ENCODE measurements at regions not wholly inside any gene's neighbourhood (a gene's known extent, or its start where the extent isn't known, plus 50 kb on each side); places are given as distances from the start of the nearest gene placed in this dataset.
"Not testable (repeated sequence)": the region's sequence is repeated elsewhere in the genome, so short reads cannot be mapped to it uniquely, and the experiment has no call there.

GRCh38 chr1:189751311-189751710 is 726.4 kb downstream of the BRINP3 start:
- Histone ChIP-seq H3K9me3 (ENCODE audit: insufficient read depth, low read depth, low read length) (peaks cover 11% of the 10 kb centered on the region), H3K27ac (ENCODE audit: low read depth, low read length) (no peak overlapping the region), H3K9ac (ENCODE audit: low read depth, low read length) (no peak overlapping the region), H3K27me3 (ENCODE audit: insufficient read depth, low read length) (no peaks in the 10 kb centered on the region), H3K4me3 (ENCODE audit: low read length) (no peak overlapping the region), H3K4me1 (ENCODE audit: insufficient read depth, low read length) (no peaks in the 10 kb centered on the region), H3K36me3 (ENCODE audit: insufficient read depth, low read length) (no peaks in the 10 kb centered on the region)

- H3K9me3 ChIP-seq (ENCODE audit: insufficient read depth, low read depth, low read length): peaks cover 11% of the 10 kb centered on the region
- H3K4me3 ChIP-seq (ENCODE audit: low read length): no peak overlapping the region
- H3K9ac ChIP-seq (ENCODE audit: low read depth, low read length): no peak overlapping the region
- no peaks in the 10 kb centered on the region for H3K27me3 ChIP-seq (ENCODE audit: insufficient read depth, low read length)
- no peak overlapping the region for H3K27ac ChIP-seq (ENCODE audit: low read depth, low read length)
- no peaks in the 10 kb centered on the region for H3K36me3 ChIP-seq (ENCODE audit: insufficient read depth, low read length)
- WGBS: 88% methylated on average over 1 of the region's 1 CpG
- H3K4me1 ChIP-seq (ENCODE audit: insufficient read depth, low read length): no peaks in the 10 kb centered on the region
Measured at GRCh38 chr1:189752461-189752995, 725.1 kb downstream of the BRINP3 start.

- not testable (repeated sequence) for H3K27me3 ChIP-seq (ENCODE audit: insufficient read depth, low read length); H3K4me1 ChIP-seq (ENCODE audit: insufficient read depth, low read length); H3K36me3 ChIP-seq (ENCODE audit: insufficient read depth, low read length); H3K27ac ChIP-seq (ENCODE audit: low read depth, low read length); H3K9ac ChIP-seq (ENCODE audit: low read depth, low read length); H3K4me3 ChIP-seq (ENCODE audit: low read length)
- 90% methylated on average over 9 of the region's 9 CpGs for WGBS
- peaks cover 11% of the 10 kb centered on the region for H3K9me3 ChIP-seq (ENCODE audit: insufficient read depth, low read depth, low read length)
Measured at GRCh38 chr1:189755100-189755499, 722.6 kb downstream of the BRINP3 start.

GRCh38 chr1:189764391-189765320 is 713.0 kb downstream of the BRINP3 start:
- Histone ChIP-seq H3K27ac (ENCODE audit: low read depth, low read length) (no peak overlapping the region), H3K36me3 (ENCODE audit: insufficient read depth, low read length) (no peaks in the 10 kb centered on the region), H3K9me3 (ENCODE audit: insufficient read depth, low read depth, low read length) (no peaks in the 10 kb centered on the region), H3K27me3 (ENCODE audit: insufficient read depth, low read length) (no peaks in the 10 kb centered on the region), H3K9ac (ENCODE audit: low read depth, low read length) (no peak overlapping the region), H3K4me1 (ENCODE audit: insufficient read depth, low read length) (peaks cover 8% of the 10 kb centered on the region; the same call in 1 of the 2 replicates), H3K4me3 (ENCODE audit: low read length) (no peak overlapping the region)
- 90% methylated on average over 2 of the region's 2 CpGs for WGBS

- Histone ChIP-seq H3K4me1 (ENCODE audit: insufficient read depth, low read length) (peaks cover 3% of the 10 kb centered on the region; the same call in 1 of the 2 replicates), H3K27me3 (ENCODE audit: insufficient read depth, low read length) (no peaks in the 10 kb centered on the region), H3K27ac (ENCODE audit: low read depth, low read length) (no peak overlapping the region), H3K4me3 (ENCODE audit: low read length) (no peak overlapping the region), H3K9ac (ENCODE audit: low read depth, low read length) (no peak overlapping the region), H3K9me3 (ENCODE audit: insufficient read depth, low read depth, low read length) (no peaks in the 10 kb centered on the region), H3K36me3 (ENCODE audit: insufficient read depth, low read length) (no peaks in the 10 kb centered on the region)
- 75% methylated on average over 3 of the region's 3 CpGs for WGBS
Measured at GRCh38 chr1:189769448-189769847, 708.2 kb downstream of the BRINP3 start.

GRCh38 chr1:189774721-189775287 is 702.9 kb downstream of the BRINP3 start:
- H3K27me3 ChIP-seq (ENCODE audit: insufficient read depth, low read length): no peaks in the 10 kb centered on the region
- no peak overlapping the region for H3K27ac ChIP-seq (ENCODE audit: low read depth, low read length)
- H3K4me3 ChIP-seq (ENCODE audit: low read length): no peak overlapping the region
- H3K9ac ChIP-seq (ENCODE audit: low read depth, low read length): no peak overlapping the region
- H3K4me1 ChIP-seq (ENCODE audit: insufficient read depth, low read length): no peaks in the 10 kb centered on the region
- WGBS: 85% methylated on average over 2 of the region's 2 CpGs
- H3K36me3 ChIP-seq (ENCODE audit: insufficient read depth, low read length): no peaks in the 10 kb centered on the region
- no peaks in the 10 kb centered on the region for H3K9me3 ChIP-seq (ENCODE audit: insufficient read depth, low read depth, low read length)

- H3K36me3 ChIP-seq (ENCODE audit: insufficient read depth, low read length): no peaks in the 10 kb centered on the region
- no peaks in the 10 kb centered on the region for H3K4me1 ChIP-seq (ENCODE audit: insufficient read depth, low read length)
- no peaks in the 10 kb centered on the region for H3K9me3 ChIP-seq (ENCODE audit: insufficient read depth, low read depth, low read length)
- no peaks in the 10 kb centered on the region for H3K27me3 ChIP-seq (ENCODE audit: insufficient read depth, low read length)
- no peak overlapping the region for H3K9ac ChIP-seq (ENCODE audit: low read depth, low read length)
- no CpG with 5 or more reads among the region's 1 CpG for WGBS
- no peak overlapping the region for H3K27ac ChIP-seq (ENCODE audit: low read depth, low read length)
- H3K4me3 ChIP-seq (ENCODE audit: low read length): no peak overlapping the region
Measured at GRCh38 chr1:189775343-189775742, 702.3 kb downstream of the BRINP3 start.

- Histone ChIP-seq H3K27me3 (ENCODE audit: insufficient read depth, low read length) (no peaks in the 10 kb centered on the region), H3K4me1 (ENCODE audit: insufficient read depth, low read length) (no peaks in the 10 kb centered on the region), H3K4me3 (ENCODE audit: low read length) (no peak overlapping the region), H3K9ac (ENCODE audit: low read depth, low read length) (no peak overlapping the region), H3K9me3 (ENCODE audit: insufficient read depth, low read depth, low read length) (no peaks in the 10 kb centered on the region), H3K36me3 (ENCODE audit: insufficient read depth, low read length) (no peaks in the 10 kb centered on the region), H3K27ac (ENCODE audit: low read depth, low read length) (no peak overlapping the region)
- 97% methylated on average over 1 of the region's 1 CpG for WGBS
Measured at GRCh38 chr1:189779034-189779433, 698.6 kb downstream of the BRINP3 start.

- Histone ChIP-seq H3K27ac (ENCODE audit: low read depth, low read length) (no peak overlapping the region), H3K4me1 (ENCODE audit: insufficient read depth, low read length) (no peaks in the 10 kb centered on the region), H3K9me3 (ENCODE audit: insufficient read depth, low read depth, low read length) (no peaks in the 10 kb centered on the region), H3K9ac (ENCODE audit: low read depth, low read length) (no peak overlapping the region), H3K4me3 (ENCODE audit: low read length) (no peak overlapping the region), H3K36me3 (ENCODE audit: insufficient read depth, low read length) (no peaks in the 10 kb centered on the region), H3K27me3 (ENCODE audit: insufficient read depth, low read length) (no peaks in the 10 kb centered on the region)
- 96% methylated on average over 2 of the region's 2 CpGs for WGBS
Measured at GRCh38 chr1:189782295-189782694, 695.4 kb downstream of the BRINP3 start.

GRCh38 chr1:189783456-189783855 is 694.2 kb downstream of the BRINP3 start:
- Histone ChIP-seq H3K9me3 (ENCODE audit: insufficient read depth, low read depth, low read length) (no peaks in the 10 kb centered on the region), H3K36me3 (ENCODE audit: insufficient read depth, low read length) (no peaks in the 10 kb centered on the region), H3K27me3 (ENCODE audit: insufficient read depth, low read length) (no peaks in the 10 kb centered on the region), H3K27ac (ENCODE audit: low read depth, low read length) (no peak overlapping the region), H3K4me3 (ENCODE audit: low read length) (no peak overlapping the region), H3K9ac (ENCODE audit: low read depth, low read length) (no peak overlapping the region), H3K4me1 (ENCODE audit: insufficient read depth, low read length) (no peaks in the 10 kb centered on the region)
- 96% methylated on average over 2 of the region's 2 CpGs for WGBS

GRCh38 chr1:189786761-189787160 is 690.9 kb downstream of the BRINP3 start:
- Histone ChIP-seq H3K27ac (ENCODE audit: low read depth, low read length) (no peak overlapping the region), H3K27me3 (ENCODE audit: insufficient read depth, low read length) (no peaks in the 10 kb centered on the region), H3K4me3 (ENCODE audit: low read length) (no peak overlapping the region), H3K4me1 (ENCODE audit: insufficient read depth, low read length) (no peaks in the 10 kb centered on the region), H3K9me3 (ENCODE audit: insufficient read depth, low read depth, low read length) (no peaks in the 10 kb centered on the region), H3K9ac (ENCODE audit: low read depth, low read length) (no peak overlapping the region), H3K36me3 (ENCODE audit: insufficient read depth, low read length) (no peaks in the 10 kb centered on the region)
- WGBS: 93% methylated on average over 5 of the region's 5 CpGs

Measured in HUES64 (cell line).